H1 (cell line): ENCODE measurements at regions not wholly inside any gene's neighbourhood (a gene's known extent, or its start where the extent isn't known, plus 50 kb on each side); places are given as distances from the start of the nearest gene placed in this dataset.

Experiments
- CTCF ChIA-PET: fragments of 300-600 bp; sonication (Branson Sonifier 250); formaldehyde crosslinking; loops from one replicate; lab custom pipeline; 2021; ENCODE audit not compliant: partially characterized antibody; lab: Charles Lee
- POLR2A ChIA-PET: fragments of 300-600 bp; sonication (Branson Sonifier 250); formaldehyde crosslinking; loops from one replicate; lab custom pipeline; 2021; ENCODE audit warnings: inconsistent platforms; ENCODE audit not compliant: partially characterized antibody; lab: Charles Lee
- DNase-seq, 2 experiments: peaks; one replicate each; pipeline versions ENCODE4 v3.0.0 to v3.0.0-alpha.2; 2010 to 2022; ENCODE audit warnings: low spot score in 2 of 2, low read depth in 1 of 2, mixed read lengths in 1 of 2
- FAIRE-seq: peaks from 2 replicates; lab custom pipeline; 2011; peaks lifted over from hg19 to GRCh38; lab: Jason Lieb, UNC
- H2AFZ ChIP-seq: 2 replicates; pipeline ENCODE4 v1.8.1; 2012; ENCODE audit warnings: low read length, inconsistent platforms
- H2AK5ac ChIP-seq: 2 replicates; pipeline ENCODE4 v1.6.1; 2013; ENCODE audit warnings: low read depth, low read length
- H2BK120ac ChIP-seq: replicated peaks from 2 replicates; pipeline ENCODE3; 2013; ENCODE audit warnings: low read depth, low read length, inconsistent platforms
- H2BK12ac ChIP-seq: 2 replicates; pipeline ENCODE4 v1.6.1; 2013; ENCODE audit warnings: low read depth, low read length
- H2BK15ac ChIP-seq: 2 replicates; pipeline ENCODE4 v1.6.1; 2013; ENCODE audit warnings: low read length
- H2BK20ac ChIP-seq: 2 replicates; pipeline ENCODE4 v1.6.1; 2013; ENCODE audit warnings: low read length
- H2BK5ac ChIP-seq: 2 replicates; pipeline ENCODE4 v1.6.1; 2013; ENCODE audit warnings: low read depth, low read length
- H3K14ac ChIP-seq: 2 replicates; pipeline ENCODE4 v1.6.1; 2013; ENCODE audit warnings: inconsistent platforms; ENCODE audit not compliant: insufficient read length
- H3K18ac ChIP-seq: 2 replicates; pipeline ENCODE4 v1.6.1; 2013; ENCODE audit warnings: low read length; ENCODE audit errors: extremely low read depth
- H3K23ac ChIP-seq: 2 replicates; pipeline ENCODE4 v1.6.1; 2013; ENCODE audit warnings: inconsistent platforms; ENCODE audit not compliant: insufficient read length
- H3K23me2 ChIP-seq: 2 replicates; pipeline ENCODE4 v1.6.1; 2013; ENCODE audit warnings: low read depth, low read length
- H3K27ac ChIP-seq: 2 replicates; pipeline ENCODE4 v1.6.1; 2011; ENCODE audit warnings: low read depth, low read length, inconsistent platforms
- H3K27me3 ChIP-seq, 4 experiments: replicated peaks in 1 of 4; 1 replicate in 1 of 4; 2 replicates in 3 of 4; pipeline versions ENCODE4 v1.6.1 to v1.8.1; 2011 to 2013; ENCODE audit warnings: low read length in 3 of 4, mild to moderate bottlenecking in 3 of 4, inconsistent platforms in 2 of 4, mixed read lengths in 2 of 4, moderate library complexity in 1 of 4; ENCODE audit not compliant: control insufficient read depth in 3 of 4, insufficient read depth in 3 of 4; ENCODE audit errors: extremely low read depth in 1 of 4
- H3K36me3 ChIP-seq, 4 experiments: 2 replicates each; pipeline versions ENCODE4 v1.6.1 to v1.8.1; 2011 to 2013; ENCODE audit warnings: mild to moderate bottlenecking in 4 of 4, low read length in 3 of 4, moderate library complexity in 2 of 4, control low read depth in 1 of 4, inconsistent platforms in 1 of 4; ENCODE audit not compliant: insufficient read depth in 4 of 4, control insufficient read depth in 2 of 4
- H3K4ac ChIP-seq: replicated peaks from 2 replicates; pipeline ENCODE3; 2013; ENCODE audit warnings: low read length, low read depth, mixed read lengths, inconsistent platforms; ENCODE audit not compliant: insufficient read length
- H3K4me1 ChIP-seq, 4 experiments: replicated peaks in 1 of 4; 1 replicate in 1 of 4; 2 replicates in 3 of 4; pipeline versions ENCODE4 v1.6.1 to v1.8.1; 2011 to 2013; ENCODE audit warnings: low read length in 3 of 4, inconsistent platforms in 2 of 4, mixed read lengths in 1 of 4; ENCODE audit not compliant: insufficient read depth in 4 of 4, control insufficient read depth in 3 of 4
- H3K4me2 ChIP-seq, 2 experiments: 2 replicates each; pipeline versions ENCODE4 v1.6.1 to v1.8.1; 2011 to 2013; ENCODE audit warnings: low read depth in 2 of 2, low read length in 2 of 2, control low read depth in 1 of 2, inconsistent platforms in 1 of 2, mild to moderate bottlenecking in 1 of 2; ENCODE audit not compliant: insufficient read depth in 1 of 2
- H3K4me3 ChIP-seq, 4 experiments: fragments of 200-600, 300-600 bp in 1 of 4; sonication (generic), shearing (Covaris generic), sonication (Bioruptor Twin) in 1 of 4; 2 replicates each; pipeline versions ENCODE4 v1.5.1 to v1.8.1; 2011 to 2016; ENCODE audit warnings: low read length in 4 of 4, low read depth in 3 of 4, control low read depth in 2 of 4, inconsistent platforms in 2 of 4, mild to moderate bottlenecking in 2 of 4, mixed read lengths in 1 of 4, moderate library complexity in 1 of 4; ENCODE audit not compliant: insufficient read depth in 2 of 4; ENCODE audit errors: extremely low read depth in 1 of 4
- H3K56ac ChIP-seq: replicated peaks from 2 replicates; pipeline ENCODE3; 2013; ENCODE audit warnings: low read depth, mild to moderate bottlenecking, mixed read lengths, low read length, inconsistent platforms; ENCODE audit not compliant: insufficient read length
- H3K79me1 ChIP-seq: 2 replicates; pipeline ENCODE4 v1.6.1; 2013; ENCODE audit warnings: low read depth, low read length, control low read depth
- H3K79me2 ChIP-seq, 2 experiments: 2 replicates each; pipeline versions ENCODE4 v1.6.1 to v1.8.1; 2012 to 2013; ENCODE audit warnings: low read length in 2 of 2, mild to moderate bottlenecking in 2 of 2, inconsistent platforms in 1 of 2; ENCODE audit not compliant: insufficient read depth in 2 of 2, control insufficient read depth in 1 of 2
- H3K9ac ChIP-seq, 4 experiments: replicated peaks in 1 of 4; 1 replicate in 1 of 4; 2 replicates in 3 of 4; pipeline versions ENCODE4 v1.6.1 to v1.8.1; 2011 to 2013; ENCODE audit warnings: low read depth in 3 of 4, low read length in 3 of 4, control low read depth in 2 of 4, mild to moderate bottlenecking in 2 of 4, moderate library complexity in 2 of 4, inconsistent platforms in 1 of 4; ENCODE audit errors: extremely low read depth in 1 of 4
- H3K9me3 ChIP-seq, 2 experiments: 2 replicates each; pipeline versions ENCODE4 v1.6.1 to v1.8.1; 2012 to 2013; ENCODE audit warnings: mild to moderate bottlenecking in 2 of 2, moderate library complexity in 2 of 2, control low read depth in 1 of 2, inconsistent platforms in 1 of 2, low read depth in 1 of 2, low read length in 1 of 2, mixed read lengths in 1 of 2; ENCODE audit not compliant: insufficient read depth in 2 of 2
- H4K20me1 ChIP-seq, 2 experiments: replicated peaks in 1 of 2; 2 replicates each; pipeline versions ENCODE3 to v1.8.1; 2011 to 2013; ENCODE audit warnings: inconsistent platforms in 2 of 2, low read length in 2 of 2, mild to moderate bottlenecking in 1 of 2; ENCODE audit not compliant: insufficient read depth in 2 of 2, control insufficient read depth in 1 of 2
- H4K5ac ChIP-seq: 2 replicates; pipeline ENCODE4 v1.6.1; 2013; ENCODE audit warnings: low read length, low read depth, mixed read lengths, inconsistent platforms; ENCODE audit not compliant: insufficient read length
- H4K8ac ChIP-seq: 2 replicates; pipeline ENCODE4 v1.8.0; 2013; ENCODE audit warnings: mild to moderate bottlenecking, moderate library complexity, low read length, inconsistent platforms; ENCODE audit not compliant: insufficient read depth; ENCODE audit errors: extremely low read depth
- H4K91ac ChIP-seq: replicated peaks from 2 replicates; pipeline ENCODE3; 2013; ENCODE audit warnings: low read length, mixed read lengths, inconsistent platforms; ENCODE audit not compliant: insufficient read length
- ASH2L ChIP-seq: fragments of 200-600, 300-600 bp; sonication (generic); IDR thresholded peaks from one replicate; pipeline ENCODE4 v1.7.1; 2017; ENCODE audit warnings: low read length
- BCL11A ChIP-seq, 2 experiments: IDR thresholded peaks; one replicate each; pipeline ENCODE4 v1.6.1; 2011; ENCODE audit warnings: low read depth in 2 of 2, low read length in 2 of 2, mild to moderate bottlenecking in 2 of 2
- RNF2 ChIP-seq: fragments of 200-900, 300-1000 bp; sonication (generic); IDR thresholded peaks from 2 replicates; pipeline ENCODE4 v1.7.1; 2016; ENCODE audit warnings: borderline replicate concordance, low read depth, mild to moderate bottlenecking, antibody characterized with exemption, low read length; ENCODE audit not compliant: poor library complexity, severe bottlenecking; ENCODE audit errors: missing control alignments
- SRF ChIP-seq: IDR thresholded peaks from 2 replicates; pipeline ENCODE4 v1.6.1; 2011; ENCODE audit warnings: mild to moderate bottlenecking, low read depth, low read length, moderate library complexity
- WGBS, 2 experiments: shearing (Covaris generic) in 1 of 2; methylation state at CpG; one replicate each; pipeline versions ENCODE4 v1.1.6 to v1.1.7; 2013 to 2015; ENCODE audit warnings: low lambda C conversion rate in 2 of 2, mixed read lengths in 2 of 2, inconsistent platforms in 1 of 2, low coverage in 1 of 2, missing lambda C conversion rate in 1 of 2; ENCODE audit not compliant: insufficient replicate concordance in 2 of 2, insufficient coverage in 1 of 2, insufficient read length in 1 of 2; ENCODE audit errors: extremely low coverage in 1 of 2, missing lambda C conversion rate in 1 of 2; 5-methylcytosine and 5-hydroxymethylcytosine counted together

- Histone ChIP-seq H3K9me3 (no peaks in the 10 kb centered on the region), H2AK5ac (no peak overlapping the region), H3K23me2 (no peaks in the 10 kb centered on the region), H3K18ac (no peak overlapping the region), H3K4me3 (no peak overlapping the region), H4K5ac (no peak overlapping the region), H2AFZ (no peak overlapping the region), H3K27me3 (no peaks in the 10 kb centered on the region), H3K23ac (no peak overlapping the region), H4K8ac (no peak overlapping the region), H3K4ac (no peak overlapping the region), H3K4me1 (peaks cover 4 to 11% (median 7%) of the 10 kb centered on the region in 4 experiments; a peak in 6 of 7 replicates), H3K79me2 (no peaks in the 10 kb centered on the region), H3K14ac (no peak overlapping the region), H2BK120ac (no peak overlapping the region), H3K79me1 (no peaks in the 10 kb centered on the region), H3K27ac (no peak overlapping the region), H2BK20ac (no peak overlapping the region), H2BK15ac (no peak overlapping the region), H3K36me3 (no peaks in the 10 kb centered on the region), H2BK5ac (no peak overlapping the region), H3K4me2 (no peak overlapping the region), H4K20me1 (no peaks in the 10 kb centered on the region), H3K9ac (no peak overlapping the region), H4K91ac (no peak overlapping the region), H3K56ac (no peak overlapping the region), H2BK12ac (no peak overlapping the region)
- FAIRE-seq: no peak
- ChIA-PET POLR2A (no interaction called here), CTCF (interaction anchor here (0.5 to 2.1 kb wide), 4 partner anchors 92 to 578 kb away, joined by 3 to 5 read pairs (median 4); no protein-coding TSS in a partner anchor)
- WGBS, 2 experiments: 89% methylated on average over 4 of the region's 4 CpGs; no CpG with 5 or more reads in 1 of the 2 experiments
- no peak for DNase-seq
- no peak for TF ChIP-seq SRF
- TF ChIP-seq RNF2: no peak
- no peak for TF ChIP-seq ASH2L
- TF ChIP-seq BCL11A (IDR thresholded peaks at IDR 0.05; ENCODE audit: low read depth in 2 of 2, low read length in 2 of 2): no peak
Measured at GRCh38 chr13:79778741-79779460, 297.9 kb downstream of the NDFIP2 start.
